GM23338 (cell line): ENCODE measurements at regions not wholly inside any gene's neighbourhood (a gene's known extent, or its start where the extent isn't known, plus 50 kb on each side); places are given as distances from the start of the nearest gene placed in this dataset.

Experiments
- EZH2phosphoT487 ChIP-seq: fragments of 200-600 bp; sonication (generic); IDR thresholded peaks from one replicate; pipeline ENCODE4 v1.8.1; 2018; ENCODE audit warnings: antibody characterized with exemption; ENCODE audit not compliant: unreplicated experiment
- POLR2AphosphoS5 ChIP-seq: IDR thresholded peaks from 2 replicates; pipeline ENCODE4 v1.6.1; 2016; ENCODE audit warnings: antibody characterized with exemption, low read depth
- TF ChIP-seq, protein P1 (sequence below), 2 experiments: fragments of 200-600 bp in 1 of 2; sonication (generic) in 1 of 2; conservative IDR thresholded peaks; 2 replicates each; pipeline versions ENCODE4 v1.5.1 to v1.6.1; 2016 to 2017; ENCODE audit warnings: antibody characterized with exemption in 2 of 2, low read depth in 2 of 2, mild to moderate bottlenecking in 2 of 2, moderate library complexity in 1 of 2

DNA sequence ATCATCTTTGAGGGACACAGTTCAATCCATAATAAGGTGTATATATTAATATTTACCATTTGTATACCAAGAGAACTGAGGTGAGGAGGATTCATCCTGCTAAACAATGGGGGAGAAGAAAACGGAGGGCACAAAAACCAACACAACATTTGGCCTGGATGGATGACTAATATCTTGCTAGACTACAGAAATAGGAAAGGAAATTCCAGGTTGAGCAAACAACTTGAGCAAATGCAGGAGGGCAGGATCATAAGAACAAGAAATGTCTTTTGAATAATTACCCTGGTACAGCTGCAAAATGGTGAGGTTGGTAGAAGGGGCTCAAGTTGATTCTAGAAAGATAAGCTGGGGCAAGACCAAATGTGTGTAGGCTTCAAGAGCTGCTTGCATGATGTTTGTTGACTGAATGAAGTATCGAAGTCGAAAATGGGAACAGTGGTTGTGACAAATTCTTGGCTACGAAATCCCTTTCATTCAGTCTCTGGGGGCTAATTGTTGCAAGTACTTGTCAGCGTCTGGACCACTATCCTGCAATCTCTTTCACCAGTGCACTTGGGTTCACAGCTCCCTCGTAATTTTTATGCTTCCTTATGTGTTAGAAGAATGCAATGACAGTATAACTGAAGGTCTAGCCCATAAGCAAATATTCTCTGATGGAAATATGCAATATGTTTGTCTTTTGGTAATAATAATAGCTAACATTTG is 176.2 kb downstream of the PTEN start:
- TF ChIP-seq, protein P1, sequence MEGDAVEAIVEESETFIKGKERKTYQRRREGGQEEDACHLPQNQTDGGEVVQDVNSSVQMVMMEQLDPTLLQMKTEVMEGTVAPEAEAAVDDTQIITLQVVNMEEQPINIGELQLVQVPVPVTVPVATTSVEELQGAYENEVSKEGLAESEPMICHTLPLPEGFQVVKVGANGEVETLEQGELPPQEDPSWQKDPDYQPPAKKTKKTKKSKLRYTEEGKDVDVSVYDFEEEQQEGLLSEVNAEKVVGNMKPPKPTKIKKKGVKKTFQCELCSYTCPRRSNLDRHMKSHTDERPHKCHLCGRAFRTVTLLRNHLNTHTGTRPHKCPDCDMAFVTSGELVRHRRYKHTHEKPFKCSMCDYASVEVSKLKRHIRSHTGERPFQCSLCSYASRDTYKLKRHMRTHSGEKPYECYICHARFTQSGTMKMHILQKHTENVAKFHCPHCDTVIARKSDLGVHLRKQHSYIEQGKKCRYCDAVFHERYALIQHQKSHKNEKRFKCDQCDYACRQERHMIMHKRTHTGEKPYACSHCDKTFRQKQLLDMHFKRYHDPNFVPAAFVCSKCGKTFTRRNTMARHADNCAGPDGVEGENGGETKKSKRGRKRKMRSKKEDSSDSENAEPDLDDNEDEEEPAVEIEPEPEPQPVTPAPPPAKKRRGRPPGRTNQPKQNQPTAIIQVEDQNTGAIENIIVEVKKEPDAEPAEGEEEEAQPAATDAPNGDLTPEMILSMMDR (conservative IDR thresholded peaks at IDR 0.05; ENCODE audit: low read depth in 2 of 2) = no peak
- no peak for TF ChIP-seq EZH2phosphoT487
- TF ChIP-seq POLR2AphosphoS5 = no peak
